Lower leg skin (tissue), 4 donors: ENCODE measurements at regions not wholly inside any gene's neighbourhood (a gene's known extent, or its start where the extent isn't known, plus 50 kb on each side); places are given as distances from the start of the nearest gene placed in this dataset.

Experiments
- DNase-seq, 2 donors: peaks; one replicate each; pipeline ENCODE4 v3.0.0-alpha.2; 2019; ENCODE audit warnings: low spot score in 2 of 2
- H3K4me3 ChIP-seq: fragments of 200-600 bp; sonication (generic); 2 replicates; pipeline ENCODE4 v1.5.1; 2017; ENCODE audit warnings: mild to moderate bottlenecking, low read depth; ENCODE audit not compliant: poor library complexity, severe bottlenecking
- CTCF ChIP-seq, 3 donors: fragments of 450-650 bp; IDR thresholded peaks; one replicate each; pipeline ENCODE4 v1.5.1; 2016; ENCODE audit warnings: antibody characterized with exemption in 3 of 3, mild to moderate bottlenecking in 3 of 3, moderate library complexity in 2 of 3
- POLR2A ChIP-seq, 2 donors: fragments of 450-650 bp; IDR thresholded peaks; one replicate each; pipeline ENCODE4 v1.6.1; 2016 to 2017; ENCODE audit warnings: antibody characterized with exemption in 2 of 2, mild to moderate bottlenecking in 1 of 2, moderate library complexity in 1 of 2
- WGBS, 2 donors: methylation state at CpG; one replicate each; pipeline ENCODE4 v1.1.5; 2018; 5-methylcytosine and 5-hydroxymethylcytosine counted together
- intact Hi-C: fragments of 100-400 bp; cut with DNase I; formaldehyde crosslinking; loops from one replicate; pipeline ENCODE4 v1.15.0; 2023; ENCODE audit warnings: low total_unique reads

GRCh38 chr5:1659100-1659981, 135.6 kb upstream of the LPCAT1 start:
- intact Hi-C loops: no loop called here
- WGBS, 2 donors: 59 to 60% methylated on average over 23 of the region's 23 CpGs
- no peak overlapping the region for H3K4me3 ChIP-seq
- peak in 1 of 2 donors; percentile 45 for DNase-seq
- TF ChIP-seq CTCF (IDR thresholded peaks at IDR 0.05) (no peak), POLR2A (IDR thresholded peaks at IDR 0.05) (no peak)

DNA sequence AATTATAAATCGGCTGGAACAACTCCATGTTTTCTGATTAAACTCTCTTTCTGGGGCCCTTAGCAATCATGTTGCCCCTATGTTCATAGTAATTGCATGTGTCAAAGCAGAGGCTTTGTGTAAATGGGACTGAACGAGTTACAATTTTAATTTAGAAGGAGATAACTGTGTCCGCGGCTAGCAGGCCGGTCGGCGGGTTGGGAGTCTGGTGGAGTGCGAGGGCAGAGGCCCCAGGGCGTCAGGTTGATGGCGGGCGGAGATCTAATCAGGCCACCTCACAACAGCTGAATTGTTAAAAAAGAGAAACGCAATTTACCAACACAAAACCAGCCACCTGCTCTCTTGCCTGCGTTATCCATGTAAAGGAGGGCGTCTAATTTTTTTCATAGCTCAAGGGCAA, 134.9 kb upstream of the LPCAT1 start:
- WGBS, 2 donors: 61 to 74% methylated on average over 14 of the region's 14 CpGs
- intact Hi-C loops: no loop called here
- TF ChIP-seq POLR2A (IDR thresholded peaks at IDR 0.05) (no peak), CTCF (IDR thresholded peaks at IDR 0.05) (no peak)
- no peak overlapping the region for H3K4me3 ChIP-seq
- peak in 1 of 2 donors; percentile 3 for DNase-seq

DNA sequence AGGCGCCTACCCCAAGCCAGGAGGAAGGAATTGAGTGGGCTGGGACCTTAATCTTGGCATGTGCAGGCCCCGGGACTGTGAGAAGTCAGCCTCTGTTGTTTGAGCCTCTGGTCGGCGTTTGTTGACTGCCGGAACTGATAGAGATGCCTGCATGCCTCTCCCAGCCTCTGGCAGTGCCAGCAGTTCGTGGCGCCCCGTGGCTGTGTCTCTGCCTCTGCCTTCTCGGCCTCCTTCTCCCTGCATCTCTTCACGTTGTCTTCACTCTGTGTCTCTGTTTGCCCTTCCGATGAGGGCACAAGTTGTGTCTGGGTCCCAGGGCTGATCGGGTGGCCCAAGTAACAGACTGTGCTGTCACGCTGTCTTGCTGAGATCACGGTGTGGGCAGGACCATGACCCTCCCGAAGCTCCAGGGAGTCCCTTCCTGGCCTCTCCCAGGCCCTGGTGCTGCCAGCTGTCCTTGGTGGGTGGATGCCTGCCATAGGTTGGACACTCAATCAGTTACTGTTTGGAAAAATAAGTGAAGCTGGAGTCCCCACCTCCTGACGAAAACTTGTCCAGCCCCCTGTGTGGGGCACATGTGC, 133.5 kb upstream of the LPCAT1 start:
- intact Hi-C loops: no loop called here
- DNase-seq: peak; percentile 10 to 71
- TF ChIP-seq CTCF (IDR thresholded peaks at IDR 0.05) (no peak), POLR2A (IDR thresholded peaks at IDR 0.05) (no peak)

GRCh38 chr5:1656271-1656975, 132.7 kb upstream of the LPCAT1 start:
- intact Hi-C loops: no loop called here
- DNase-seq: peak; percentile 5 to 48
- WGBS, 2 donors: 89 to 91% methylated on average over 17 of the region's 17 CpGs
- TF ChIP-seq POLR2A (IDR thresholded peaks at IDR 0.05) (no peak), CTCF (IDR thresholded peaks at IDR 0.05) (no peak)
- no peak overlapping the region for H3K4me3 ChIP-seq

More for the DNA sequence above, 133.5 kb upstream of the LPCAT1 start:
- 74 to 86% methylated on average over 16 of the region's 16 CpGs for WGBS, 2 donors
- no peak overlapping the region for H3K4me3 ChIP-seq

DNA sequence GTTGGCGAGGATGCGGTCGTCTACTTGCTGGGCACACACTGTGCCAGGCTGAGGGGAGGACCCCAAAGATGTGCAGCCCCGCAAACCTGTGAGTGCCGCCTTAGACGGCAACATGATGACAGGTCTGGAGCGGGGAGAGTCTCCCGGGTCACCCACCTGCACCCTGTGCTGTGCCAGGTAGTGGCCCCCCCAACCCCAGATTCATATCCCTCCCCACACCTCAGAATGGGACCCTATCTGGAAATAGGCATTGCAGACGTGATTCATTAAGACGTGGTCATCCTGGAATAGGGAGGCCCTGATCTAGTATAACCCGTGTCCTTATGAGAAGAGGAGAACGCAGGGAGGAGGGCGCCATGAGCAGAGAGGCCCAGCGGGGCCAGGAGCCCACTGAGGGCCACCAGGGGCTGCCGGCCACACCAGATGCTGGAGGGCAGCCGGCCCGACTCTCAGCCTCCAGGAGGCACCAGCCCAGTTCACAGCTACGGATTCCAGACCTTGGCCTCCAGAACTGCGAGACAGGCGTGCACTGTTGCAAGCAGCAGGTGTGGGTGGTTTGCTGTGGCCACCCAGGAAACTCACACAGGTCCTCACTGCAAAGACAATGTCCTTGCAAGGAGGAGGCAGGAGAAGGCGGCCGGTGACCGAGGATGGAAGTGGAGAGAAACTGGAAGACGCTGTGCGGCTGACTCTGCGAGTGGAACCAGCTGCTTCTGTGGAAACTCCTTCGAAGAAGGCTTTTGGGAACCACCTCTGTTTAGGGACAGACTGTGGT, 131.9 kb upstream of the LPCAT1 start:
- peak; percentile 7 to 65 for DNase-seq
- no peak overlapping the region for H3K4me3 ChIP-seq
- intact Hi-C loops: no loop called here
- TF ChIP-seq CTCF (IDR thresholded peaks at IDR 0.05): no peak
- no peak for TF ChIP-seq POLR2A (IDR thresholded peaks at IDR 0.05)
- 89 to 91% methylated on average over 25 to 26 of the region's 27 CpGs for WGBS, 2 donors
